ENCODE measurements at regions not wholly inside any gene's neighbourhood (a gene's known extent, or its start where the extent isn't known, plus 50 kb on each side); places are given as distances from the start of the nearest gene placed in this dataset.

DNA sequence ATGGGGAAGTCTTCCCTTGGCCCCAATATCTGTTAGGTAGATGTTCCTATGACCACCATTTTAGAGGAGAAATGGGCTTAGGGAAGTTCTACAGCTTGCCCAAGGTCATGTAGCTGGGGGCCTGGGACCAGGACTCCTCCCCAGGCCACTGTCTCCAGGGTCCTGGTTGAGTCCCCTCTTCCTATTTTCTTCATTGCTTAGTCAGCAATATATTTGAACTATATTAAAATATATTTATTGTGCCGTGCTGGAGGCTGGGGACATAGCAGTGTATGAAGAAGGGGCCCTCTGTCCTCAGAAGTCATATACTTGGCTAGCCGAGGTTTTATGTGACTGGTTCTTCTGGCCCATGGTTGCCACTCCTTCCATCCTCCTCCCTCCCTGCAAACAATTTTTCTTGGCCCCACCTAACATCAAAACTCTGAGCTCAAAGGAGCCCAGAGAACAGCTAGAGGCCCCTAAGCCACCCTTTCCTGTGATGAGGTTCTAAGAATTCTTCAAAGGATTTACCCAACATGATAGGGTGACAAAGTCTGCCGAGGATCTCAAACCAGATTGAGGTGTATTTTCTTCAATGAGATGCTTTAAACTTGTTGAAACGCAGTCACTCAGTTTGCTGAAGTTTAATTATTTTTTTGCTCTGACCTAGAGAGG, 121.2 kb upstream of the RASGRP1 start:
- H3K4me3 ChIP-seq (ENCODE audit: low read depth, low read length) = no peak overlapping the region
- TF ChIP-seq, protein P1, sequence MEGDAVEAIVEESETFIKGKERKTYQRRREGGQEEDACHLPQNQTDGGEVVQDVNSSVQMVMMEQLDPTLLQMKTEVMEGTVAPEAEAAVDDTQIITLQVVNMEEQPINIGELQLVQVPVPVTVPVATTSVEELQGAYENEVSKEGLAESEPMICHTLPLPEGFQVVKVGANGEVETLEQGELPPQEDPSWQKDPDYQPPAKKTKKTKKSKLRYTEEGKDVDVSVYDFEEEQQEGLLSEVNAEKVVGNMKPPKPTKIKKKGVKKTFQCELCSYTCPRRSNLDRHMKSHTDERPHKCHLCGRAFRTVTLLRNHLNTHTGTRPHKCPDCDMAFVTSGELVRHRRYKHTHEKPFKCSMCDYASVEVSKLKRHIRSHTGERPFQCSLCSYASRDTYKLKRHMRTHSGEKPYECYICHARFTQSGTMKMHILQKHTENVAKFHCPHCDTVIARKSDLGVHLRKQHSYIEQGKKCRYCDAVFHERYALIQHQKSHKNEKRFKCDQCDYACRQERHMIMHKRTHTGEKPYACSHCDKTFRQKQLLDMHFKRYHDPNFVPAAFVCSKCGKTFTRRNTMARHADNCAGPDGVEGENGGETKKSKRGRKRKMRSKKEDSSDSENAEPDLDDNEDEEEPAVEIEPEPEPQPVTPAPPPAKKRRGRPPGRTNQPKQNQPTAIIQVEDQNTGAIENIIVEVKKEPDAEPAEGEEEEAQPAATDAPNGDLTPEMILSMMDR (IDR thresholded peaks at IDR 0.05; ENCODE audit: low read depth, low read length) = no peak

DNA sequence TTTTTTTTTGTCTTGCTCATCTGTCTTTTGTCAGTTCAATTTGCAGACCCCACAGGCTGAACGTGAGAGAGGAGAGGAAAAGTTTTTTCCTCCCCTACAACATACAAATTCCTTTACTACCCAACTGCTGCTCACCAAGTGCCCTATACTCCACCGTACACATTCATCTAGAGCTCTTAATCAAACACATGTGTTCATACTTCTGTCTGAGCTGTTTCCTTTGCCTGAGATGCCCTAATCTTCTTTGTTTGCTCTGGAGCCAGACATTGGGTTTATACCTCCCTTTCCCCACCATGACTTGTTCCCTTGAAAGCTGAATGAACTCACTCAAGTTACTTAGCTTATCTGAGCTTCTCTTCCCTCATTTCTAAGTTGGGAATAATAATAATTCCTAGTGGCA, 122.7 kb upstream of the RASGRP1 start:
- TF ChIP-seq, protein P1 (IDR thresholded peaks at IDR 0.05; ENCODE audit: low read depth, low read length) = no peak
- H3K4me3 ChIP-seq (ENCODE audit: low read depth, low read length) = no peak overlapping the region

DNA sequence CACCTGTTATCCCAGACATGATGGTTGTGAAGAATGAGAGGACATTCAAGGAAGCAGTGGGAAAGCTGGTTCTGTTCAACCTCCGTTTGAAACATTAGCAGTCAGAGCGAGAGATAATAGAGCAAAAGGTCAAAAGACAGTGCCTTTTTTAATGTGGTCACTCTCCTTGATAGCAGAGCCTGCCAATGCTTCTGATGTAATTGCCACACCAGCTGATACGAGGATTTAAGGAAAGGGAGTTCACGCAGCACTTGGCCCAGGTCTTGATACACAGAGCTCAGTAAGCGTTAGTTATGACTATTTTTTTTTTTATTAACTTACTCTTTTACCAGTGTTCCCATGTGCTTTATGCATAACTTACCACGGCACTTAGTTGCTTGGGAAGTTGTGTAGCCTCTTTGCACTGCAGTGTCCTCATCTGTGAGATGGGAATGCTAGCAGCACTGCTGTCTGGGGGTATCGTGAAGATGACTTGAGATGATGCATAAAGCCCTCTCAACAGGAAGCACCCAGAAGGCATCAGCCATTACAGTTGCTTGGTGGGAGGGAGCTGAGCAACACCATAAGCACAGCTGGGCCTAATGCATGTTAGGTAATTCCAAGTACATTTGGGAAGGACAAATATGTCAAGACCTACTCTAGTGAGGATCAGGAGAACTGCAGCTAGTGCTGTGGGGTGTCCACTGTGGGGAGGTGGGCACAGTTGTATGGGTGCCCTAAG, 123.3 kb upstream of the RASGRP1 start:
- no peak overlapping the region for H3K4me3 ChIP-seq (ENCODE audit: low read depth, low read length)
- TF ChIP-seq, protein P1 (IDR thresholded peaks at IDR 0.05; ENCODE audit: low read depth, low read length) = no peak

DNA sequence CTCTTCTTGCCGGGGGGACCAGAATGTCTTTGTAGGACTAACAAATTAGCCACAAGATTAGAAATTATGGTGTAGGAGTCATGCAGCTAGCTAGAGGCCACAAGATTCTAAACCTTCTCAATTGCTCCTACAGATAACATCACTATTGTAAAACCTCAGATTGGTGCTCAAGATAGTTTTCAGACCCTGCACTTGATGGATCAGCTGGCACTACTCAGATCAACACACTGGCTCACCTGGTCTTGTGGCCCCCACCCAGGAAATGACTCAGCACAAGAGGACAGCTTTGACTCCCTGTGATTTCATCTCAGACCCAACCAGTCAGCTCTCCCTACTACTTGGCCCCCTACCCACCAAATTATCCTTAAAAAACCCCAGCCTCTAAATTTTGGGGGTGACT, 124.1 kb upstream of the RASGRP1 start:
- no peak overlapping the region for H3K4me3 ChIP-seq (ENCODE audit: low read depth, low read length)
- TF ChIP-seq, protein P1 (IDR thresholded peaks at IDR 0.05; ENCODE audit: low read depth, low read length) = no peak

DNA sequence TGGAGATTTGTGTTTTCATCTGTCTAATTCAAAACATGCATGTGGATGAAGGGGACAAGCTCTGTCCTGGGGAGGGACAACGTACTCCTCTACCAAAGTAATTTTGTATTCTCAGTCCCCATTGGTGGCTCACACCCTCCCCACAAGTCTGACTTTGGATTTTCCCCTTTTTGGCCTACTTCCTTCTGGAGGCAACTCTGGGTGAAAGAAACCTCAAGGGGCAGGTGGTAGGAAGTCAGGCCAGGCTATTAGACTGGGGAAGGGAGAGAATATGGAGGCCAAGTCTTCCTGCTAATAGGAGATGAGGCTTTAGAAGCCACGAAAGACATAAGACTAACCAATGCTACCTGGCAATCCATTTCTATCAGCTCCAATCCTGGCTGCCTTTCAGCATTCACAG, 124.9 kb upstream of the RASGRP1 start:
- H3K4me3 ChIP-seq (ENCODE audit: low read depth, low read length) = no peak overlapping the region
- TF ChIP-seq, protein P1 (IDR thresholded peaks at IDR 0.05; ENCODE audit: low read depth, low read length) = no peak

DNA sequence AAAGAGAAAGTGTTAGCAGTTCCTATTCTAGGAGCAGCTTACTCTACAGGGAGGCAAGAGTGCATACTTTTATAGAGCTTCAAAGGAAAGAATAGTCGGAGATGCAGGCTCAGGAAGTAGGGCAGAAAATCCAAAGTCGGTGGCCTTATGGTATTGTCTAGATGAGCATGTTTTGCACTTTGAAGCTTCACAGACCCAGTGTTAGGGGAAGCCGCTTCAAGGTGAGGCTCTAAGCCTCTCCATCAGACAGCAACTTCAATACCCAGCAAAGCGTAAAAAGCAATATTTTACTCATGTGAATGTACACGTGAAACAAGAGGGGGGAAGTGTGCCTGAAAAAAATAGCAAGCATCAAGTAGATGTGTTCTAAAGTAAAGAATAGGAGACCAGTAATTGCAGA, 125.6 kb upstream of the RASGRP1 start:
- H3K4me3 ChIP-seq (ENCODE audit: low read depth, low read length) = no peak overlapping the region
- TF ChIP-seq, protein P1 (IDR thresholded peaks at IDR 0.05; ENCODE audit: low read depth, low read length) = no peak

DNA sequence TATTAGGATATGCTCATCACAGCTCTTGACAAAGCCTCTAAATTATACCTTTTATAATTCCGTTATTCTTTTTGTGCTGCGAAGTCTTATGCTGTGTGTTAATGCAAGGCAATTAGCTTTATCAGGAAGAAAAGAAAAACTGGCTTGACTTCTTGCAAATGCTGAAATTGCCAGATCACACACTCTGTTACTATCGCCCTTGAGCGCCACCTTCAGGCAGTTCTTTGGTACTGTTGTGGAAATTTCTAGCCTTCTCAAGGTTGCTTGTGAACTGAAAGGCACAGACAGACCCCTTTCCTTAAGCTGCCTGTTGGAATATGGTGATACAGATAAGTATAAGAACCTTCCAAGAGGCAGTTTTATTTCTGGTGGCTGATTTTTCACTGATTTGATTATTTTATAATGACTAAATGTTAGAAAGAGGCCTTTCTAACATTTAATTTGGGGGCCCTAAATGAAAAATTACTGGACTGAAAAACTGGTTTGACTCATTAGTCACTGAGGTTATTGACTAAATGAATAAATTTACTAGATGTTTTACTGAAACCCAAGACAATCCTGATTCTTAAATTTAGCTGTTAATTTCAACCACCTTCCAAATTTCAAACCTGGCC, 126.2 kb upstream of the RASGRP1 start:
- TF ChIP-seq, protein P1 (IDR thresholded peaks at IDR 0.05; ENCODE audit: low read depth, low read length) = peak; percentile 68
- H3K4me3 ChIP-seq (ENCODE audit: low read depth, low read length) = no peak overlapping the region

All from WI38 (cell line).